AG04449 (cell line): ENCODE measurements at regions not wholly inside any gene's neighbourhood (a gene's known extent, or its start where the extent isn't known, plus 50 kb on each side); places are given as distances from the start of the nearest gene placed in this dataset.
"Not testable (repeated sequence)": the region's sequence is repeated elsewhere in the genome, so short reads cannot be mapped to it uniquely, and the experiment has no call there.

Experiments
- CTCF ChIA-PET: fragments of 350-600 bp; formaldehyde crosslinking; extraction: SDS; loops from one replicate; lab custom pipeline; 2021; ENCODE audit warnings: antibody characterized with exemption; lab: Yijun Ruan, JAX
- POLR2A ChIA-PET: fragments of 400-600, 350-600 bp; formaldehyde crosslinking; extraction: SDS; loops from one replicate; lab custom pipeline; 2020; ENCODE audit warnings: antibody characterized with exemption, inconsistent platforms; lab: Yijun Ruan, JAX
- DNase-seq: peaks from one replicate; pipeline ENCODE4 v3.0.0-alpha.2; 2010; ENCODE audit warnings: low read depth, low spot score
- H3K4me3 ChIP-seq: 2 replicates; pipeline ENCODE4 v1.5.1; 2011; ENCODE audit warnings: low read depth, mild to moderate bottlenecking, control low read depth, low read length
- CTCF ChIP-seq: IDR thresholded peaks from one replicate; pipeline ENCODE4 v1.5.1; 2011; ENCODE audit warnings: mild to moderate bottlenecking, moderate library complexity, low read length, control low read depth, inconsistent platforms; ENCODE audit not compliant: insufficient read depth; ENCODE audit errors: missing control alignments

- CTCF ChIA-PET, result no interaction called here
- POLR2A ChIA-PET, result interaction anchor here (0.5 kb wide), 1 partner anchor 72 kb away, joined by 3 read pairs; no protein-coding TSS in a partner anchor
These were observed 167.2 kb upstream of the ATP2B1 start for GRCh38 chr12:89875809-89876208.

GRCh38 chr12:89875225-89875624 is 166.6 kb upstream of the ATP2B1 start:
- POLR2A ChIA-PET, result no interaction called here
- CTCF ChIA-PET, result no interaction called here
- no peak overlapping the region for H3K4me3 ChIP-seq
- no peak for DNase-seq
- no peak for TF ChIP-seq CTCF

More at GRCh38 chr12:89875809-89876208, 167.2 kb upstream of the ATP2B1 start:
- no peak for TF ChIP-seq CTCF
- DNase-seq, result no peak
- H3K4me3 ChIP-seq, result no peak overlapping the region

GRCh38 chr12:89874146-89874545 is 165.5 kb upstream of the ATP2B1 start:
- H3K4me3 ChIP-seq, result no peak overlapping the region
- DNase-seq, result no peak
- CTCF ChIA-PET, result no interaction called here
- TF ChIP-seq CTCF, result no peak
- POLR2A ChIA-PET, result interaction anchor here (1.0 kb wide), 1 partner anchor 10 kb away, joined by 3 read pairs; no protein-coding TSS in a partner anchor

GRCh38 chr12:89873745-89874144 is 165.1 kb upstream of the ATP2B1 start:
- no peak for TF ChIP-seq CTCF
- ChIA-PET POLR2A (interaction anchor here (1.0 kb wide), 1 partner anchor 11 kb away, joined by 3 read pairs; no protein-coding TSS in a partner anchor), CTCF (no interaction called here)
- no peak for DNase-seq
- no peak overlapping the region for H3K4me3 ChIP-seq

- DNase-seq, result no peak
- no peak overlapping the region for H3K4me3 ChIP-seq
- ChIA-PET POLR2A (interaction anchor here (1.0 kb wide), 1 partner anchor 11 kb away, joined by 3 read pairs; no protein-coding TSS in a partner anchor), CTCF (no interaction called here)
- no peak for TF ChIP-seq CTCF
These were observed 164.4 kb upstream of the ATP2B1 start for GRCh38 chr12:89872922-89873630.

- H3K4me3 ChIP-seq, result no peak overlapping the region
- DNase-seq, result no peak
- no peak for TF ChIP-seq CTCF
- POLR2A ChIA-PET, result no interaction called here
- CTCF ChIA-PET, result no interaction called here
These were observed 162.0 kb upstream of the ATP2B1 start for GRCh38 chr12:89870413-89871184.

GRCh38 chr12:89867611-89868010 is 159.0 kb upstream of the ATP2B1 start:
- POLR2A ChIA-PET, DNase-seq, CTCF ChIA-PET, H3K4me3 ChIP-seq: not testable (repeated sequence)
